GM12878 (cell line): ENCODE measurements at regions not wholly inside any gene's neighbourhood (a gene's known extent, or its start where the extent isn't known, plus 50 kb on each side); places are given as distances from the start of the nearest gene placed in this dataset.

Source experiments
- ATAC-seq: fragments of 200-7000 bp; cut with Tn5 transposase; 3 replicates; pipeline ENCODE4 v1.9.1; 2020; ENCODE audit warnings: mild to moderate bottlenecking, moderate library complexity
- BruUV-seq: library from RNA; stranded (reverse); fragments of 400-500 nt; replicated peaks from 2 replicates; lab custom pipeline; 2021; lab: Mats Ljungman, UMichigan
- CTCF ChIA-PET: fragments of 300-600 bp; sonication (Branson Sonifier 250); formaldehyde crosslinking; extraction: SDS; loops from one replicate; lab custom pipeline; 2021; ENCODE audit warnings: inconsistent platforms; lab: Yijun Ruan, JAX
- POLR2A ChIA-PET: fragments of 350-600 bp; formaldehyde crosslinking; extraction: SDS; loops from one replicate; lab custom pipeline; 2021; ENCODE audit warnings: inconsistent platforms; lab: Charles Lee
- RAD21 ChIA-PET: fragments of 300-600 bp; sonication (Branson Sonifier 250); formaldehyde crosslinking; loops from one replicate; lab custom pipeline; 2023; ENCODE audit warnings: antibody characterized with exemption; ENCODE audit not compliant: unreplicated experiment; lab: Charles Lee
- SMC1A ChIA-PET: fragments of 300-600 bp; sonication (Branson Sonifier 250); formaldehyde crosslinking; loops from one replicate; lab custom pipeline; 2023; ENCODE audit not compliant: unreplicated experiment, uncharacterized antibody; lab: Charles Lee
- DNase-seq: peaks from one replicate; pipeline ENCODE4 v3.0.0-alpha.2; 2011; ENCODE audit warnings: low read depth, low spot score
- FAIRE-seq: peaks from 3 replicates; lab custom pipeline; 2011; peaks lifted over from hg19 to GRCh38; lab: Jason Lieb, UNC
- H2AFZ ChIP-seq: 2 replicates; pipeline ENCODE4 v1.6.0; 2011; ENCODE audit warnings: low read depth, low read length, control low read depth; ENCODE audit not compliant: control insufficient read depth
- H3K27ac ChIP-seq: 2 replicates; pipeline ENCODE4 v1.5.1; 2011; ENCODE audit warnings: control low read depth; ENCODE audit not compliant: control insufficient read depth, insufficient read depth
- H3K27me3 ChIP-seq, 2 experiments: replicated peaks in 1 of 2; 2 replicates each; pipeline versions ENCODE4 v1.6.0 to v1.6.1; 2011; ENCODE audit warnings: low read length in 1 of 2; ENCODE audit not compliant: control insufficient read depth in 2 of 2, insufficient read depth in 2 of 2
- H3K36me3 ChIP-seq, 2 experiments: 2 replicates each; pipeline ENCODE4 v1.5.1; 2011; ENCODE audit warnings: low read length in 1 of 2; ENCODE audit not compliant: control insufficient read depth in 2 of 2, insufficient read depth in 2 of 2
- H3K4me1 ChIP-seq: 2 replicates; pipeline ENCODE4 v1.6.1; 2011; ENCODE audit warnings: mild to moderate bottlenecking, low read length, moderate library complexity, mixed read lengths; ENCODE audit not compliant: control insufficient read depth, insufficient read depth
- H3K4me2 ChIP-seq: 2 replicates; pipeline ENCODE4 v1.6.0; 2011; ENCODE audit warnings: control low read depth; ENCODE audit not compliant: control insufficient read depth, insufficient read depth
- H3K4me3 ChIP-seq: fragments of 200-600 bp; sonication (generic); 2 replicates; pipeline ENCODE4 v1.5.1; 2016
- H3K79me2 ChIP-seq: 2 replicates; pipeline ENCODE4 v1.6.0; 2011; ENCODE audit warnings: low read length; ENCODE audit not compliant: control insufficient read depth, insufficient read depth
- H3K9ac ChIP-seq: 2 replicates; pipeline ENCODE4 v1.8.0; 2011; ENCODE audit warnings: low read length, control low read depth, mixed read lengths; ENCODE audit not compliant: control insufficient read depth, insufficient read depth
- H3K9me3 ChIP-seq: replicated peaks from 3 replicates; pipeline ENCODE4 v1.5.1; 2011; ENCODE audit warnings: mild to moderate bottlenecking, low read length; ENCODE audit not compliant: control insufficient read depth, insufficient read depth
- H4K20me1 ChIP-seq: 2 replicates; pipeline ENCODE4 v1.6.0; 2011; ENCODE audit not compliant: control insufficient read depth, insufficient read depth
- BACH1 ChIP-seq: fragments of 450-650 bp; IDR thresholded peaks from 2 replicates; pipeline ENCODE4 v1.6.1; 2017; ENCODE audit warnings: mild to moderate bottlenecking, borderline replicate concordance
- JUND ChIP-seq: IDR thresholded peaks from 2 replicates; pipeline ENCODE4 v1.6.1; 2012; ENCODE audit warnings: low read depth, mild to moderate bottlenecking, low read length, improper control_type of control experiment, moderate library complexity
- NFIC ChIP-seq: IDR thresholded peaks from 2 replicates; pipeline ENCODE4 v1.6.1; 2012; ENCODE audit warnings: low read depth, mild to moderate bottlenecking, inconsistent platforms, low read length, moderate library complexity
- NFYA ChIP-seq: IDR thresholded peaks from 2 replicates; pipeline ENCODE4 v1.6.1; 2011; ENCODE audit warnings: low read depth, mild to moderate bottlenecking, low read length, improper control_type of control experiment, borderline replicate concordance
- PBX3 ChIP-seq: IDR thresholded peaks from 2 replicates; pipeline ENCODE4 v1.6.1; 2011; ENCODE audit warnings: mild to moderate bottlenecking, low read depth, low read length, moderate library complexity; ENCODE audit not compliant: insufficient replicate concordance
- SKIL ChIP-seq: fragments of 450-650 bp; IDR thresholded peaks from 2 replicates; pipeline ENCODE4 v1.6.1; 2017; ENCODE audit warnings: mild to moderate bottlenecking, low read depth, inconsistent platforms; ENCODE audit not compliant: poor library complexity, severe bottlenecking
- SMAD1 ChIP-seq: fragments of 450-650 bp; IDR thresholded peaks from 2 replicates; pipeline ENCODE4 v1.6.1; 2018; ENCODE audit warnings: mild to moderate bottlenecking, low read depth; ENCODE audit not compliant: partially characterized antibody
- STAT3 ChIP-seq: IDR thresholded peaks from 2 replicates; pipeline ENCODE4 v1.6.1; 2011; ENCODE audit warnings: low read depth, low read length, improper control_type of control experiment
- TCF12 ChIP-seq: IDR thresholded peaks from 2 replicates; pipeline ENCODE4 v1.6.1; 2011; ENCODE audit warnings: low read depth, mild to moderate bottlenecking, low read length
- WGBS: methylation state at CpG from one replicate; pipeline ENCODE4 v1.1.6; 2016; ENCODE audit warnings: low lambda C conversion rate; ENCODE audit not compliant: insufficient replicate concordance, insufficient coverage; ENCODE audit errors: missing lambda C conversion rate; 5-methylcytosine and 5-hydroxymethylcytosine counted together
- in situ Hi-C: fragments of 300-500 bp; cut with MboI; formaldehyde crosslinking; loops from 9 replicates; pipeline ENCODE4 v1.14.3; 2018; ENCODE audit warnings: mixed read lengths
- intact Hi-C: fragments of 100-400 bp; cut with micrococcal nuclease; formaldehyde crosslinking; loops from one replicate; pipeline ENCODE4 v1.14.2; 2022; ENCODE audit not compliant: unreplicated experiment

DNA sequence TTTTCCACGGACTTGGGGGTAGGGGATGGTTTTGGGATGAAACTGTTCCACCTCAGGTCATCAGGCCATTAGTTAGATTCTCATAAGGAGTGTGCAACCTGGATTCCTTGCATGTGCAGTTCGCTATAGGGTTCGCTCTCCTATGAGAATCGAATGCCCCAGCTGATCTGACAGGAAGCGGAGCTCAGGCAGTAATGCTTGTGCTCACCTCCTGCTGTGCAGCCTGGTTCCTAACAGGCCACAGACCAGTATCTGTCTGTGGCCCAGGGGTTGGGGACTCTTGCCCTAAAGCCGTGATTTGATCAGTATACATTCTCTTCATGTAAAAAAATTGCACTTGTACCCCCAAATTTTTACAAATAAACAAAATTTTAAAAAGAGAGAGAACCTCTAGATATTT, 219.4 kb upstream of the CPNE8 start:
- Histone ChIP-seq H3K4me1 (no peaks in the 10 kb centered on the region), H4K20me1 (no peaks in the 10 kb centered on the region), H3K79me2 (no peaks in the 10 kb centered on the region), H3K9ac (no peak overlapping the region), H3K4me2 (no peak overlapping the region), H3K27ac (no peak overlapping the region), H3K4me3 (no peak overlapping the region), H3K36me3 (no peaks in the 10 kb centered on the region), H2AFZ (no peak overlapping the region), H3K9me3 (no peaks in the 10 kb centered on the region), H3K27me3 (no peaks in the 10 kb centered on the region)
- ChIA-PET CTCF (interaction anchor here (0.8 kb wide), 2 partner anchors 17 to 101 kb away, joined by 3 read pairs; no protein-coding TSS in a partner anchor), RAD21 (no interaction called here), SMC1A (no interaction called here), POLR2A (no interaction called here)
- ATAC-seq, result no peak
- no TSS peak for BruUV-seq
- TF ChIP-seq SKIL (no peak), JUND (no peak), TCF12 (no peak), NFIC (no peak), STAT3 (no peak), NFYA (no peak), BACH1 (no peak), SMAD1 (no peak), PBX3 (no peak)
- no peak for DNase-seq
- WGBS, result 61% methylated on average over 6 of the region's 6 CpGs
- in situ Hi-C loops (loop anchor here (25.0 kb wide), 1 partner anchor 462 kb away; no protein-coding TSS in a partner anchor), intact Hi-C loops (no loop called here)
- FAIRE-seq, result no peak
